HepG2 (cell line): ENCODE measurements at regions not wholly inside any gene's neighbourhood (a gene's known extent, or its start where the extent isn't known, plus 50 kb on each side); places are given as distances from the start of the nearest gene placed in this dataset.

ENCODE experiments used
- ATAC-seq: fragments of 200-7000 bp; cut with Tn5 transposase; 3 replicates; pipeline ENCODE4 v1.9.1; 2020; ENCODE audit warnings: mild to moderate bottlenecking, moderate library complexity
- BruUV-seq: library from RNA; stranded (reverse); fragments of 400-500 nt; replicated peaks from 2 replicates; lab custom pipeline; 2021; lab: Mats Ljungman, UMichigan
- CTCF ChIA-PET: fragments of 300-600 bp; formaldehyde crosslinking; extraction: SDS; loops from one replicate; lab custom pipeline; 2021; ENCODE audit warnings: low total read pairs, inconsistent platforms, low intra/inter-chr PET ratio; lab: Yijun Ruan, JAX
- POLR2A ChIA-PET: fragments of 350-600 bp; sonication (Branson Sonifier 250); formaldehyde crosslinking; loops from one replicate; lab custom pipeline; 2020; ENCODE audit warnings: antibody characterized with exemption, inconsistent platforms; lab: Yijun Ruan, JAX
- DNase-seq: peaks from one replicate; pipeline ENCODE4 v3.0.0-alpha.2; 2015; ENCODE audit warnings: low spot score
- FAIRE-seq: peaks from 3 replicates; lab custom pipeline; 2011; peaks lifted over from hg19 to GRCh38; lab: Jason Lieb, UNC
- H2AFZ ChIP-seq: one replicate; pipeline ENCODE4 v1.6.1; 2011; ENCODE audit warnings: low read length, inconsistent platforms
- H3K27ac ChIP-seq: fragments of 300-600 bp; 3 replicates; pipeline ENCODE4 v1.8.0; 2011; ENCODE audit warnings: mixed run types, mild to moderate bottlenecking, mixed read lengths, low read length, inconsistent platforms; ENCODE audit not compliant: insufficient read depth; ENCODE audit errors: extremely low read length
- H3K27me3 ChIP-seq, 2 experiments: fragments of 200-600 bp in 1 of 2; 2 replicates in 1 of 2; 3 replicates in 1 of 2; pipeline versions ENCODE4 v1.6.0 to v1.8.0; 2011; ENCODE audit warnings: low read length in 2 of 2, mild to moderate bottlenecking in 2 of 2, moderate library complexity in 2 of 2, inconsistent platforms in 1 of 2; ENCODE audit not compliant: insufficient read depth in 2 of 2, control insufficient read depth in 1 of 2
- H3K36me3 ChIP-seq, 2 experiments: fragments of 200-600 bp in 1 of 2; replicated peaks in 1 of 2; 2 replicates in 1 of 2; 3 replicates in 1 of 2; pipeline versions ENCODE4 v1.5.1 to v1.8.0; 2011; ENCODE audit warnings: low read length in 2 of 2, inconsistent platforms in 1 of 2; ENCODE audit not compliant: insufficient read depth in 2 of 2, control insufficient read depth in 1 of 2
- H3K4me1 ChIP-seq: 2 replicates; pipeline ENCODE4 v1.5.1; 2012; ENCODE audit warnings: low read length, inconsistent platforms; ENCODE audit not compliant: insufficient read depth
- H3K4me2 ChIP-seq: 2 replicates; pipeline ENCODE4 v1.6.0; 2011; ENCODE audit warnings: low read depth, low read length, inconsistent platforms
- H3K4me3 ChIP-seq, 3 experiments: fragments of 200-600 bp in 1 of 3; sonication (generic), shearing (Covaris generic) in 1 of 3; replicated peaks in 1 of 3; 2 replicates each; pipeline ENCODE4 v1.5.1; 2011 to 2016; ENCODE audit warnings: low read length in 3 of 3, inconsistent platforms in 2 of 3, low read depth in 2 of 3, mild to moderate bottlenecking in 2 of 3, control low read depth in 1 of 3, mixed read lengths in 1 of 3; ENCODE audit not compliant: insufficient read depth in 1 of 3
- H3K79me2 ChIP-seq: one replicate; pipeline ENCODE4 v1.6.1; 2011; ENCODE audit warnings: low read length, inconsistent platforms; ENCODE audit not compliant: insufficient read depth
- H3K9ac ChIP-seq: 2 replicates; pipeline ENCODE4 v1.6.0; 2011; ENCODE audit warnings: mild to moderate bottlenecking, low read depth, low read length, inconsistent platforms; ENCODE audit not compliant: insufficient read depth
- H3K9me3 ChIP-seq: 2 replicates; pipeline ENCODE4 v1.5.1; 2012; ENCODE audit warnings: mild to moderate bottlenecking, low read length
- H4K20me1 ChIP-seq: 2 replicates; pipeline ENCODE4 v1.6.0; 2011; ENCODE audit warnings: inconsistent platforms, mild to moderate bottlenecking, low read length, moderate library complexity; ENCODE audit not compliant: insufficient read depth
- CAMTA2 ChIP-seq: sonication (generic); formaldehyde crosslinking; IDR thresholded peaks from 2 replicates; pipeline ENCODE4 v1.4.0; 2020; ENCODE audit warnings: mild to moderate bottlenecking, missing genetic modification reagents, borderline replicate concordance
- KDM5B ChIP-seq: sonication (generic); formaldehyde crosslinking; IDR thresholded peaks from 2 replicates; pipeline ENCODE4 v1.4.0; 2020; ENCODE audit warnings: missing genetic modification reagents, mild to moderate bottlenecking, borderline replicate concordance
- RBFOX2 ChIP-seq: fragments of 200-400 bp; formaldehyde crosslinking; IDR thresholded peaks from 2 replicates; pipeline ENCODE4 v1.6.1; 2017; ENCODE audit warnings: low read depth, mild to moderate bottlenecking, low read length
- SP140L ChIP-seq: sonication (generic); formaldehyde crosslinking; IDR thresholded peaks from 2 replicates; pipeline ENCODE4 v1.4.0; 2020; ENCODE audit warnings: missing genetic modification reagents, borderline replicate concordance
- ZNF160 ChIP-seq: sonication (generic); formaldehyde crosslinking; IDR thresholded peaks from 2 replicates; pipeline ENCODE4 v1.8.0; 2022; ENCODE audit warnings: mild to moderate bottlenecking, inconsistent platforms, missing genetic modification reagents
- ZNF33B ChIP-seq: sonication (generic); formaldehyde crosslinking; IDR thresholded peaks from 2 replicates; pipeline ENCODE4 v1.5.1; 2020; ENCODE audit warnings: mild to moderate bottlenecking, missing genetic modification reagents
- ZNF652 ChIP-seq: IDR thresholded peaks from 2 replicates; pipeline ENCODE4 v1.6.1; 2016; ENCODE audit warnings: low read depth, borderline replicate concordance
- ZNF720 ChIP-seq: sonication (generic); formaldehyde crosslinking; IDR thresholded peaks from 2 replicates; pipeline ENCODE4 v1.4.0; 2020; ENCODE audit warnings: missing genetic modification reagents
- WGBS: methylation state at CpG from one replicate; pipeline ENCODE4 v1.1.6; 2017; ENCODE audit warnings: low lambda C conversion rate; 5-methylcytosine and 5-hydroxymethylcytosine counted together
- in situ Hi-C: cut with HindIII; loops from 2 replicates; pipeline ENCODE4 v1.10.0; 2017; ENCODE audit warnings: low pct_unique_long_range_greater_than_20kb; ENCODE audit not compliant: extremely low pct_ligation_motif_present
- intact Hi-C: fragments of 100-400 bp; cut with micrococcal nuclease; formaldehyde crosslinking; loops from one replicate; pipeline ENCODE4 v1.10.0; 2022; ENCODE audit not compliant: unreplicated experiment
- TF ChIP-seq, protein P1 (sequence below): sonication (generic); formaldehyde crosslinking; IDR thresholded peaks from 2 replicates; pipeline ENCODE4 v1.4.0; 2020; ENCODE audit warnings: missing genetic modification reagents, borderline replicate concordance

DNA sequence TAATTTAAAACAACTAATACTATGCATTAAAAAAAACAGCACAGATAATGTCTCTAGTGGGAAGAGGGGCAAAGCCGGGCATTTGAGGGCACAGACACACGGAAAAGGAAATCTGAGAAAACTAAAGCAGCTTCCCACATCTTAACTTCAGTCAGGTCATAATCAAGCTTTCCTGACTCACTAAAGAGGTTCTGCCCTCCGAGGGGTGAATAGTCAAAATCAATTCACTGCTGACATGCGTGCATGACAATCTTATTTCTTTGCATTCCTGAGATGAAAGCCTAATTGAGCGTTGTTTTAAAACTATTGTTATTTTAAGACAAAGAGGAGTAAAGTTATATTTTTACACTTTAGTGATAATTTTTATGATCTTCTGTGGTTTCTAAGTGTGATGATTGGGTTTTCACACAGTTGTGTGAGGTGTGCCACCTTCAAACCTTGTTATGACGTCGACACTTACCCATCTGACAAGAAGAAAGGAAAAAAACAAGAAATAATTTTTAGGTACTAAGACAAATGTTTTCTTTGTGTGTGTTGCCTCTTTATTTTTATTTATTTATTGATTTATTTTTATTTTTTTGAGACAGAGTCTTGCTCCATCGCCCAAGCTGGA is 90.9 kb downstream of the GATA6 start:
- WGBS = 61% methylated on average over 8 of the region's 8 CpGs
- intact Hi-C loops = no loop called here
- Histone ChIP-seq H4K20me1 (no peaks in the 10 kb centered on the region), H3K4me1 (no peaks in the 10 kb centered on the region), H3K4me2 (no peak overlapping the region), H3K27ac (no peak overlapping the region), H3K79me2 (no peaks in the 10 kb centered on the region), H2AFZ (no peak overlapping the region), H3K27me3 (no peaks in the 10 kb centered on the region; a peak in 1 of 5 replicates), H3K9ac (no peak overlapping the region), H3K9me3 (no peaks in the 10 kb centered on the region), H3K4me3 (no peak overlapping the region), H3K36me3 (no peaks in the 10 kb centered on the region)
- no TSS peak for BruUV-seq
- POLR2A ChIA-PET = no interaction called here
- in situ Hi-C loops = no loop called here
- no peak for DNase-seq
- no peak for FAIRE-seq
- CTCF ChIA-PET = no interaction called here
- ATAC-seq = no peak
- no peak for TF ChIP-seq ZNF720 (CRISPR knock-in tag)
- TF ChIP-seq CAMTA2 (CRISPR knock-in tag) = no peak
- no peak for TF ChIP-seq ZNF652 (CRISPR knock-in tag)
- no peak for TF ChIP-seq ZNF160
- TF ChIP-seq RBFOX2 = no peak
- no peak for TF ChIP-seq SP140L
- no peak for TF ChIP-seq KDM5B (CRISPR knock-in tag)
- TF ChIP-seq, protein P1, sequence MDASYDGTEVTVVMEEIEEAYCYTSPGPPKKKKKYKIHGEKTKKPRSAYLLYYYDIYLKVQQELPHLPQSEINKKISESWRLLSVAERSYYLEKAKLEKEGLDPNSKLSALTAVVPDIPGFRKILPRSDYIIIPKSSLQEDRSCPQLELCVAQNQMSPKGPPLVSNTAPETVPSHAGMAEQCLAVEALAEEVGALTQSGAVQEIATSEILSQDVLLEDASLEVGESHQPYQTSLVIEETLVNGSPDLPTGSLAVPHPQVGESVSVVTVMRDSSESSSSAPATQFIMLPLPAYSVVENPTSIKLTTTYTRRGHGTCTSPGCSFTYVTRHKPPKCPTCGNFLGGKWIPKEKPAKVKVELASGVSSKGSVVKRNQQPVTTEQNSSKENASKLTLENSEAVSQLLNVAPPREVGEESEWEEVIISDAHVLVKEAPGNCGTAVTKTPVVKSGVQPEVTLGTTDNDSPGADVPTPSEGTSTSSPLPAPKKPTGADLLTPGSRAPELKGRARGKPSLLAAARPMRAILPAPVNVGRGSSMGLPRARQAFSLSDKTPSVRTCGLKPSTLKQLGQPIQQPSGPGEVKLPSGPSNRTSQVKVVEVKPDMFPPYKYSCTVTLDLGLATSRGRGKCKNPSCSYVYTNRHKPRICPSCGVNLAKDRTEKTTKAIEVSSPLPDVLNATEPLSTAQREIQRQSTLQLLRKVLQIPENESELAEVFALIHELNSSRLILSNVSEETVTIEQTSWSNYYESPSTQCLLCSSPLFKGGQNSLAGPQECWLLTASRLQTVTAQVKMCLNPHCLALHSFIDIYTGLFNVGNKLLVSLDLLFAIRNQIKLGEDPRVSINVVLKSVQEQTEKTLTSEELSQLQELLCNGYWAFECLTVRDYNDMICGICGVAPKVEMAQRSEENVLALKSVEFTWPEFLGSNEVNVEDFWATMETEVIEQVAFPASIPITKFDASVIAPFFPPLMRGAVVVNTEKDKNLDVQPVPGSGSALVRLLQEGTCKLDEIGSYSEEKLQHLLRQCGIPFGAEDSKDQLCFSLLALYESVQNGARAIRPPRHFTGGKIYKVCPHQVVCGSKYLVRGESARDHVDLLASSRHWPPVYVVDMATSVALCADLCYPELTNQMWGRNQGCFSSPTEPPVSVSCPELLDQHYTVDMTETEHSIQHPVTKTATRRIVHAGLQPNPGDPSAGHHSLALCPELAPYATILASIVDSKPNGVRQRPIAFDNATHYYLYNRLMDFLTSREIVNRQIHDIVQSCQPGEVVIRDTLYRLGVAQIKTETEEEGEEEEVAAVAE = no peak
- no peak for TF ChIP-seq ZNF33B (CRISPR knock-in tag)
